Activated naive CD4-positive, alpha-beta T cell treated with anti-CD3 and anti-CD28 coated beads, Interleukin-2, amount 10 ng/mL, durations not matched to agents 7 days and 5 days (primary cell): ENCODE measurements at regions not wholly inside any gene's neighbourhood (a gene's known extent, or its start where the extent isn't known, plus 50 kb on each side); places are given as distances from the start of the nearest gene placed in this dataset.

Experiments used
- CTCF ChIA-PET: fragments of 350-600 bp; sonication (Branson Sonifier 250); formaldehyde crosslinking; loops from one replicate; lab custom pipeline; 2021; ENCODE audit warnings: antibody characterized with exemption; lab: Charles Lee
- DNase-seq: peaks from one replicate; pipeline ENCODE4 v3.0.0-alpha.2; 2020
- H3K27ac Mint-ChIP-seq: one replicate; pipeline ENCODE4 v1.8.0; 2021; ENCODE audit warnings: mild to moderate bottlenecking, moderate library complexity, mixed read lengths
- H3K27me3 Mint-ChIP-seq: one replicate; pipeline ENCODE4 v1.8.0; 2021; ENCODE audit warnings: mild to moderate bottlenecking, mixed read lengths
- H3K36me3 Mint-ChIP-seq: one replicate; pipeline ENCODE4 v1.8.0; 2021; ENCODE audit warnings: mixed read lengths
- H3K4me1 Mint-ChIP-seq: one replicate; pipeline ENCODE4 v1.8.0; 2021; ENCODE audit warnings: mixed read lengths
- H3K4me3 Mint-ChIP-seq: one replicate; pipeline ENCODE4 v1.8.0; 2021; ENCODE audit warnings: mild to moderate bottlenecking, moderate library complexity, mixed read lengths
- H3K9me3 Mint-ChIP-seq: one replicate; pipeline ENCODE4 v1.8.0; 2021; ENCODE audit warnings: mixed read lengths

GRCh38 chr21:16811011-16811410, 701.8 kb upstream of the CXADR start:
- CTCF ChIA-PET, result no interaction called here
- Mint-ChIP-seq H3K36me3 (no peaks in the 10 kb centered on the region), H3K9me3 (peaks cover 6% of the 10 kb centered on the region), H3K27ac (no peak overlapping the region), H3K27me3 (no peaks in the 10 kb centered on the region), H3K4me3 (no peak overlapping the region), H3K4me1 (no peaks in the 10 kb centered on the region)
- DNase-seq, result no peak

GRCh38 chr21:16811970-16812369, 700.9 kb upstream of the CXADR start:
- no peak overlapping the region for H3K4me3 Mint-ChIP-seq
- no peak for DNase-seq
- H3K27me3 Mint-ChIP-seq, result no peaks in the 10 kb centered on the region
- H3K4me1 Mint-ChIP-seq, result no peaks in the 10 kb centered on the region
- CTCF ChIA-PET, result no interaction called here
- H3K9me3 Mint-ChIP-seq, result peaks cover 6% of the 10 kb centered on the region
- H3K27ac Mint-ChIP-seq, result no peak overlapping the region
- no peaks in the 10 kb centered on the region for H3K36me3 Mint-ChIP-seq

GRCh38 chr21:16815243-16815642, 697.6 kb upstream of the CXADR start:
- H3K9me3 Mint-ChIP-seq, result peaks cover 10% of the 10 kb centered on the region
- CTCF ChIA-PET, result no interaction called here

DNA sequence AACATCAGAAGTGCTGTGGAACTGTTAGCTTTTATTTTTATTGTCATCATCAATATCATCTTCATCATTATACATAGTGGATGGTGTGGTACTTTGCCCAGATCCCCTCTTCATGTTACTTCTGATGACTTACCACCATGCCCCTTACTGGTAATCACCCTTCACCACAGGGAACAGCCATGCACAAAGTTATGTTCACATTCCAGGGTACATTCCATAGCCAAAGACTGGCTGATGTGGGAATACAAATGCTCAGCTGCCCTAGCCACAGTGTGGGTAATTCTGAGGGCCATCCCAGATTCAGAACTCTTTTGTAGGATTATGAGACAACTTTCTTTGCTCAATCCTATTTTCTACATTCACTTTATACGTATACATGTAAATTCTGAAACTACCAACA, 691.3 kb upstream of the CXADR start:
- H3K36me3 Mint-ChIP-seq, result no peaks in the 10 kb centered on the region
- H3K9me3 Mint-ChIP-seq, result peaks cover 34% of the 10 kb centered on the region
- no peak for DNase-seq
- H3K27me3 Mint-ChIP-seq, result no peaks in the 10 kb centered on the region
- CTCF ChIA-PET, result no interaction called here
- no peak overlapping the region for H3K27ac Mint-ChIP-seq
- no peaks in the 10 kb centered on the region for H3K4me1 Mint-ChIP-seq
- H3K4me3 Mint-ChIP-seq, result no peak overlapping the region

More at GRCh38 chr21:16815243-16815642, 697.6 kb upstream of the CXADR start:
- no peak for DNase-seq
- Mint-ChIP-seq H3K27ac (no peak overlapping the region), H3K27me3 (no peaks in the 10 kb centered on the region), H3K36me3 (no peaks in the 10 kb centered on the region), H3K4me3 (no peak overlapping the region), H3K4me1 (no peaks in the 10 kb centered on the region)

- H3K9me3 Mint-ChIP-seq, result peaks cover 14% of the 10 kb centered on the region
- no peaks in the 10 kb centered on the region for H3K36me3 Mint-ChIP-seq
- CTCF ChIA-PET, result no interaction called here
- H3K27me3 Mint-ChIP-seq, result no peaks in the 10 kb centered on the region
- H3K27ac Mint-ChIP-seq, result no peak overlapping the region
- no peak for DNase-seq
- no peak overlapping the region for H3K4me3 Mint-ChIP-seq
- H3K4me1 Mint-ChIP-seq, result no peaks in the 10 kb centered on the region
These were observed 683.3 kb upstream of the CXADR start for GRCh38 chr21:16829532-16829931.

- no peak overlapping the region for H3K4me3 Mint-ChIP-seq
- H3K9me3 Mint-ChIP-seq, result peaks cover 3% of the 10 kb centered on the region
- H3K4me1 Mint-ChIP-seq, result no peaks in the 10 kb centered on the region
- no peaks in the 10 kb centered on the region for H3K36me3 Mint-ChIP-seq
- CTCF ChIA-PET, result no interaction called here
- DNase-seq, result no peak
- no peaks in the 10 kb centered on the region for H3K27me3 Mint-ChIP-seq
- H3K27ac Mint-ChIP-seq, result no peak overlapping the region
These were observed 680.1 kb upstream of the CXADR start for GRCh38 chr21:16832791-16833190.

- no peak overlapping the region for H3K27ac Mint-ChIP-seq
- CTCF ChIA-PET, result no interaction called here
- DNase-seq, result no peak
- H3K4me1 Mint-ChIP-seq, result no peaks in the 10 kb centered on the region
- no peaks in the 10 kb centered on the region for H3K9me3 Mint-ChIP-seq
- H3K36me3 Mint-ChIP-seq, result no peaks in the 10 kb centered on the region
- H3K4me3 Mint-ChIP-seq, result no peak overlapping the region
- H3K27me3 Mint-ChIP-seq, result no peaks in the 10 kb centered on the region
These were observed 678.1 kb upstream of the CXADR start for GRCh38 chr21:16834791-16835190.

- Mint-ChIP-seq H3K27me3 (no peaks in the 10 kb centered on the region), H3K36me3 (no peaks in the 10 kb centered on the region), H3K4me1 (no peaks in the 10 kb centered on the region), H3K27ac (no peak overlapping the region), H3K9me3 (no peaks in the 10 kb centered on the region), H3K4me3 (no peak overlapping the region)
- CTCF ChIA-PET, result interaction anchor here (0.6 kb wide), 1 partner anchor 1505 kb away, joined by 3 read pairs; no protein-coding TSS in a partner anchor
- DNase-seq, result no peak
These were observed 675.5 kb upstream of the CXADR start for GRCh38 chr21:16837321-16837720.

- Mint-ChIP-seq H3K4me1 (no peaks in the 10 kb centered on the region), H3K27ac (no peak overlapping the region), H3K9me3 (no peaks in the 10 kb centered on the region), H3K4me3 (no peak overlapping the region), H3K36me3 (no peaks in the 10 kb centered on the region), H3K27me3 (no peaks in the 10 kb centered on the region)
- CTCF ChIA-PET, result no interaction called here
- DNase-seq, result no peak
These were observed 675.1 kb upstream of the CXADR start for GRCh38 chr21:16837721-16838120.

- peaks cover 2% of the 10 kb centered on the region for H3K9me3 Mint-ChIP-seq
- no peak overlapping the region for H3K4me3 Mint-ChIP-seq
- H3K27me3 Mint-ChIP-seq, result no peaks in the 10 kb centered on the region
- no peak overlapping the region for H3K27ac Mint-ChIP-seq
- no peaks in the 10 kb centered on the region for H3K4me1 Mint-ChIP-seq
- DNase-seq, result no peak
- CTCF ChIA-PET, result no interaction called here
- H3K36me3 Mint-ChIP-seq, result no peaks in the 10 kb centered on the region
These were observed 674.5 kb upstream of the CXADR start for GRCh38 chr21:16838331-16838730.

DNA sequence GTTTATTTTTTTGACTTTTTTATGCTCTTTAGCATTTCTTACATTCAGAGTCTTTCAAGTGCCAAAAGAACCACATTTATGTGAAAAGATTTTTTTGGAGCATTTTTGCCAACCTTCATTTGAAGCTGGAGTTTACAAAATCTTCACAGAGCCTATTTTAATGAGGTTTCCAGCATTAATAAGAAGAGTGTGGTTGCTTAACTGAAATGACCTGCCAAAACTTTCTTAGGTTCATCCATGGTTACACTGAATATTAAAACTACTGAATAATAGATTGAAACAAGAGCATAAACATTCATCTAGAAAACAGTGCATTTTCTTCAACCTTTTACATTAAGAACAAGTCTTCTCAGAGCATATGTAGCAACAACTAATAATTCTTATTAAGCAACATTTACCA, 672.3 kb upstream of the CXADR start:
- Mint-ChIP-seq H3K27ac (no peak overlapping the region), H3K36me3 (no peaks in the 10 kb centered on the region), H3K4me1 (no peaks in the 10 kb centered on the region), H3K9me3 (peaks cover 4% of the 10 kb centered on the region), H3K4me3 (no peak overlapping the region), H3K27me3 (no peaks in the 10 kb centered on the region)
- DNase-seq, result no peak
- CTCF ChIA-PET, result no interaction called here

DNA sequence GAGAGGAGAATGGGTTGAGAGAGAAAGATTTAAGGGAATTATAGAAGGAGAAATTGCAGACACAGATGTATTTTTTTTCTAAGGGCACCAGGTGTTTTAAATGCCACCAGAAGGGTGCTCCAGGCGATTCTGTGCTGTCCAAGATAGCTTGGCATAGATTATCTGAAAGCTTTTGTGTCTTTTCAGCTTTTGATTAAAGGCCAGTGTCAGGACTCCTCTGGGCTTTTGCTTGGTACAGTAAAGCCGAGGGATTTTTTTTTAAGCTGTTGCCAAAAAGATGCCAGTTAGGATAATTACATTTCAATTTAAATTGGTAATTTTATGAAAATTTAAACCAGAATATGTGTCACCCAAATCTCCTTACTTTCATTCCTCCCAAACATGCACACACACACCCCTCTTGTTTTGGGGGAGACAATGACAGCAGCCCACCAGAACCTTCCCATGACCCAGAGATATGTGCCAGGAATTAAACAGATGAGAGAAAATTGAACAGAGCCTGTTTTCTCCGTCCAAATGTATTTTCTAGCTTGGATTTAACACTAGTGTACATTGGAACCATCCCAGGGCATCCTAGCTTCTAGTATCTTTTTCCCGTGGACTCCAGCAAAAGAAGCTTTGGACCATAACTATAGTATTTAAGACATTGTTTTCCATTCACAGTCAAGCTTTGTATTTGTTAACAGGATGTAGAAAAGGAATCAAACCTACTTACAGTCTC, 670.7 kb upstream of the CXADR start:
- no peak overlapping the region for H3K27ac Mint-ChIP-seq

DNA sequence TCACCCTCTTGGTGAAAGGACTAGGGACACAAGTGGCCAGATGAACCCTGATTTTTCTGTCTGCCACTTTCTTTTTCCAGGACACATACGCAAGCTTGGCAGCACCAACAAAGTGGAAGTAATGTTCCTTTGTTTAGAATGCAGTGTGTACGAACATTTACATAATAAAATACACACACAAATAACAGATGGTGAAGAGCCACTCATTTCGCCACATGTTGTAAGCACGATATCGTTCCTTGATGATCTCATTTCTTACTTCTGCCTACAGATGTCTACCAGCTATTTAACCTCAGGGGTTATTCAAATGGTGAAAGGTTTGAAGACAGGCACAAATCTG, 670.2 kb upstream of the CXADR start:
- Mint-ChIP-seq H3K4me3 (no peak overlapping the region), H3K27me3 (no peaks in the 10 kb centered on the region), H3K36me3 (no peaks in the 10 kb centered on the region), H3K4me1 (no peaks in the 10 kb centered on the region), H3K9me3 (peaks cover 5% of the 10 kb centered on the region), H3K27ac (no peak overlapping the region)
- no peak for DNase-seq
- CTCF ChIA-PET, result no interaction called here

More for the DNA sequence above, 670.7 kb upstream of the CXADR start:
- H3K9me3 Mint-ChIP-seq, result peaks cover 5% of the 10 kb centered on the region
- no peak for DNase-seq
- no peaks in the 10 kb centered on the region for H3K27me3 Mint-ChIP-seq
- H3K4me3 Mint-ChIP-seq, result no peak overlapping the region
- H3K4me1 Mint-ChIP-seq, result no peaks in the 10 kb centered on the region
- H3K36me3 Mint-ChIP-seq, result no peaks in the 10 kb centered on the region
- CTCF ChIA-PET, result no interaction called here

DNA sequence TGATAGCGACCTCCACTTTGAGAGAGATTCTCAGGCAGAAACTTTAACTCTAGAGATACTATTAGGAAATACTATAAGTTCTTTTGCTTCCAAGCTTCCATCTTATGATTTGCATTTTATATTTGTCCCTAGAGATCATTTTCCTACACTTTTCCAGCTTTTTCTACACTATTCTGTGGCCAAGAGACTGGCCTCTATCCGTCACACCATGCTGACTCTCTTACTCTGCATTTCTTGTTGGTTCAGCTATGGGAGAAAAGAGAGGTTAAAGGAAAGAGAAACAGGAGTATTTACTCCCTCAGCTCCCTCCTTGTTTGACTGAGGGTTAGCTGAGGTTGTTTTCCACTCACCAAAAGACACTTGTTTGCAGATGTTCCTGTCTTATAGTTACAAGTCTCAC, 665.6 kb upstream of the CXADR start:
- no peak overlapping the region for H3K27ac Mint-ChIP-seq
- H3K36me3 Mint-ChIP-seq, result no peaks in the 10 kb centered on the region
- no peaks in the 10 kb centered on the region for H3K4me1 Mint-ChIP-seq
- CTCF ChIA-PET, result no interaction called here
- peaks cover 10% of the 10 kb centered on the region for H3K9me3 Mint-ChIP-seq
- no peak overlapping the region for H3K4me3 Mint-ChIP-seq
- DNase-seq, result no peak
- H3K27me3 Mint-ChIP-seq, result no peaks in the 10 kb centered on the region

- Mint-ChIP-seq H3K4me3 (no peak overlapping the region), H3K27me3 (no peaks in the 10 kb centered on the region), H3K9me3 (peaks cover 11% of the 10 kb centered on the region), H3K4me1 (no peaks in the 10 kb centered on the region), H3K27ac (no peak overlapping the region), H3K36me3 (no peaks in the 10 kb centered on the region)
- DNase-seq, result no peak
- CTCF ChIA-PET, result no interaction called here
These were observed 661.8 kb upstream of the CXADR start for GRCh38 chr21:16851054-16851453.
